NCI-H146 treated with DMSO at 0.1 percent for 48 hours (cell line): ENCODE measurements at regions not wholly inside any gene's neighbourhood (a gene's known extent, or its start where the extent isn't known, plus 50 kb on each side); places are given as distances from the start of the nearest gene placed in this dataset.

Experiments
- DNase-seq: peaks from one replicate; lab custom pipeline; 2025; ENCODE audit not compliant: unreplicated experiment; lab: John Stamatoyannopoulos, UW

DNA sequence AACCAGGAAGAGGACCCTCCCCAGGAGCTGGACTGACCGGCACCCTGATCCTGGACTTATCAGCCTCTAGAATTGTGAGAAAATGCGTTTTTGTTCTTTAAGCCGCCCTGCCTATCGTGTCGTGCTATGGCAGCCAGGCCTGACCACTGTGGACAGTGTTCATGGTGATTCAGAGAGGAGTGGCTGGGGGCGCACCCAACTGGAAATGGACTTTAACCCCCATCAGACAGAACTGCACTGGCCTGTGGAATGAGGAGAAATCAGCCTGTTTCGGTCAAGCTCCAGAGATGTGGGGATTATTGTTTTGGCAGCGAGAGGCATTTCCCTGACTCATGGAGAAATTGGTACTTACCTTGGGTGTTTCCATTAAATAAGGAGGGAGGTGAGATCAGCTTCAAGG, 1437.8 kb downstream of the BRD1 start:
- no peak for DNase-seq

- no peak for DNase-seq
These were observed 1445.5 kb downstream of the BRD1 start for GRCh38 chr22:48382197-48382596.

- DNase-seq = no peak
These were observed 1447.5 kb downstream of the BRD1 start for GRCh38 chr22:48380016-48380665.

DNA sequence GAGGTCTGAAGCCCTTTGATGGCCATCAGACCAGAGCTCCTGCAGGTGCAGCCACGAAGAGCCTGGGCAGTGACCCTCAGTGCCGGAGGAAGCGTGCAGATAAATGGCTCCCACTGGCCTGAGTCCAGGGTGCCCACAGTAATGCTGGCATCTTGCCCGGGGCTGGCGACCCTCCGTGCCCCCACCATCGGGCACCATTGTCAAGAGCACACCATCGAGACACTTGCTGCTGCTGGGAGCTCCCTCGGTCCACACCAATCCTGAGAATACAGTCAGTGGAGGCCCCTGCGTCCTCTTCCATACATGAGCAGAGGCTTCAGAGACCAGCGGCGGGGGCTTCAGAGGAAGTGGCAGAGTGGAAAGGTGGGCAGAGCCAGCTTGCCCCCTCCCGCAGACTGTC, 1448.3 kb downstream of the BRD1 start:
- no peak for DNase-seq

GRCh38 chr22:48378673-48379072, 1449.0 kb downstream of the BRD1 start:
- DNase-seq = no peak

GRCh38 chr22:48376936-48377712, 1450.5 kb downstream of the BRD1 start:
- no peak for DNase-seq

DNA sequence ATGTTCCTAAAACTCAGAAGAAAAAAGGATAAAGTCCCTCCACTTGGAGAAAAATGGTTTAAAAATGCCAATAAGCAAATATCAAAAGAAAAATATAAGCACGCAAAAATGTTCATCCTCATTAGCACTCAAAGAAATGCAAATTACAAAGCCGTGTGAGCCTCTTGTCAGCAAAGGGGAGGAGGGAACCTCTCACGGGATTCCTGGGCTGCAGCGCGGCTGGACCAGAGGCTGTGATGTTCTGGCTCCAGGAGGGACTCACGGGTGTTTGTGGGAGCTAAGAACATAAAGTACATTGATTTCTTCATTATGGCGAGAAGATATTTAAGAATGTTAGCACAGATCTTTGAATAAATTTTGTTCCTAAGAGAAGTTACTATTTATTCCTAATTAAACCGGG, 1451.2 kb downstream of the BRD1 start:
- DNase-seq = no peak

DNA sequence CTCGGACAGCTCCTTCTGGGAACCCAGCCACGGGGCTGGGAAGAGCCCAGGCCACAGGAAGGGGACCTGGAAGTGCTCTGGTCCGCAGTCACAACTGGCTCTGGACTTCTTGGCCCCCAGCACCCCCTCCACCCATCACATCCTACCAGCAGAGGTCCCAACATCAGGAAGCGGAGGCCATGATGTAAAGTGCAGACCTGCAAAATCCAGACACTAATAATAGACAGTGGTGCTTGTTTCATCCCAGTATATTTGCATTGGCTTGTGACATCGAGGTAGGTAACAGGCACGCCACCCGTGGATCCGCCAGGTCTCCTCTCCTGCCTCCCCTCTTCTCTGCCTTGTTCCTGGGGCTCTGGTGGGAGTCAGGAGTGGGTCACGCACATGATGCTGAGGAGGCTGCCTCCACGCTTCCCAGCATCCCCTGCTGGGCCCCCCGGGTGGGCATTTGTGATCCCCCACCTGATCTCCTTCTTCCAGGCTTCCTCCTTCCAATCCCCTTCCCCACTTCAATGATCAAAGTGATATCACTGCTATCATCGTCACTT, 1454.0 kb downstream of the BRD1 start:
- no peak for DNase-seq

GRCh38 chr22:48372390-48372789, 1455.3 kb downstream of the BRD1 start:
- DNase-seq = no peak

DNA sequence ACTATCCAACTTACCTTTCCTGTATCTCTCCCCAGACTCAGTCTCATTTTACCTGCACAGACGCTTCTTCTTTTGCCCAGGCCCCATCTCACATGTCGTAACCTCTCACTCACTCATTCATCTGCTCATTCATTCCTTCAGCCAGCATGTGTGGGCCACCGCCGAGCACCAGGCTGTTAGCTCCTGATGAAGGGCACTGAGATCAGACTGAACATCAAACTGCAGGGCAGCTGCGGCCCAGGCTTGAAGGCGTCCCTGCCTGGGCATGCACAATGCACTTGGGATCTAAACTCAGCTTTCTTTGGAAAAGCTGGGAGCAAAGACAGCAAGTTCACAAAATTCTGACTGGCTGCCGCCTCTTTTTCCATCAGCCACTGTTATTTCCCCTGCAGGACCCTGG, 1456.3 kb downstream of the BRD1 start:
- DNase-seq = no peak

DNA sequence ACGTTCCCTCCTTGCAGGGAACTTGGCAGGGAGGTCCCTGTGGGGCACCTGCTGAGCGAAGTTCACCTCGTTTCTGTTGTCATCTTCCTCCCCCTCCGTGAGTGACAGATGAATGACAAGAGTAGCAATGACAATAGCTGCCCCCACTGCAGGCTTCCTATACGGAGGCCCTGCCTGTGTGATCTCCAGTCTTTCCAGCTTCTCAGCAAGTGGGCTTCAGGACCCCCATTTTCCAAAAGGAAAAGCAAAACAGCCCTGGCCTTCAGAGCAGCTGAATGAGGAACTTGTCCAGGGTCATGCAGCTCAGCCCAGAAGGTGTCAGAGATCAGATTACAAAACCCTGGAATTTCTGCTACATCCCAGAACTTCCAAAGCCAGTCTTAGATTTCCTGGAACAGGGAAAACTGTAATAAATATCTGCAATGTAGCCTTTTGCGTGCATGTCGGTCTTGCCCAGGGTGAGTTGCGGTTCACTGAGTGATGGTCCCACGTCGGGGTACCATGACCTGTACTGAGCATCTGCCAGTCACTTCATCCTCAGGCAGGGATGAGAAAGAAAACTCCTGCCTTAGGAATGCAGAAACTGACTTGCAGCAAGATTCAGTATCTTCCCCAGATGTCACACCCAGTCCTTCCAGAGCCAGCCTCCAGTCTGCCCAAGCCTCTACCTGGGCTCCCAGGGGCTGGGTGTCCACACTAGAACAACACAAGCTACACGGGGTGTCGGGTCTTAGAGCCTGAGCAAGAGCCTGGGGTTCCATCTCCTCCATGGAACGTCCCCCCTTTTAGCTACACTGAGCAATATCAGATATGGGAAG, 1457.0 kb downstream of the BRD1 start:
- DNase-seq = no peak

DNA sequence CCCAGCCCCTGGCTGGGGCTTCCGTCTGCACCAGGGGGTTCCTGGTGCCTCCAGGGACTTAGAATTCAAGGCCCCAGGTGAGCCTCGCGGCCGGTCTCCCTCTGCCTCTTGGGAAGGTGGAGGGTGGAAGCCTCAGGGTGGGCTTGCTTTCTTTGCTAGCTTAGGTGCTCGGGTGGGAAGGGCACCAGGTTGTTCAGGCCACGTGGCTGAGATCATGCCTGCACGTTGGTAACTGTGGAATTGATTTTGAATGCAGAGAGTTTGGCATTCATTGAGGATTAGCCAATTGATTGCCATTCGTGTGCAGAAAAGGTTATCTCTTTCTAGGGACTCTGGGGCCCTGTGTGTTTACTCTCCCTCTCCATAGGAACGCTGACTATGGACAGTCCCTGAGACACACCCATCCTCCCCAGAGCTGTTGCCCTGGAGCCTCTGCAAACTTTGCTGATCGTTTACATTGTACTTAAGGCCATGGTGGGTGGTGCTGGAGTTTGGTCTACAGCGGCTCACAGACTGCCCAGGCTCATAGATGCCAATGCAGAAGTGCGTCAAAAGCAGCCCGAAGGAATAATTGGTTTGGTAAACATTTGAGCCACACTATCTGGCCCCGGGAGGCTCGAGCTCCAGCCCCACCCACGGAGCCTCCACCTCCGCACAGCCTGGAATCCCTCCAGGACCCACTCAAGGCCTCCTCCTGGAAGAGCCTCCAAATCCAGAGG, 1457.7 kb downstream of the BRD1 start:
- DNase-seq = no peak

- no peak for DNase-seq
These were observed 1458.6 kb downstream of the BRD1 start for GRCh38 chr22:48368975-48369525.

- no peak for DNase-seq
These were observed 1459.9 kb downstream of the BRD1 start for GRCh38 chr22:48367731-48368130.

DNA sequence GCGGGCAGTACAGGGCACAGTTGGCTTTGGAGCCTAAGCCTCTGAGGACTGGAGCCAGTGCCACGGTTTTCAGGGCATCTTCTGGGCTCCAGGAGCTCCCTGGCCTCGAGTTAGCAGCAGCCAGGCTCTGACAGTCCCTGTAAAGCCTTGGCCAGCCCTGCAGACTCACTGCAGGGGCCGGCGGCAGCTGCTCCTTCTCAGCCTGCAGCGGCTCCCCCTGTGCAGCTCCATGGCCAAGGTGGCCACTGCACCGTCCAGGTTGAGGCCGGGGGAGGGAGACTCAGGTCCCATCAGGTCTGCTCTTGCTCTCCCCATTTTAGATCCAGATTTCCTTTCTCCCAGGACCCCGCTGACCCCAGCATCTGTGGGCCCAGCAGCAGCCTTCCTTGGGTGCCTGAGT, 1461.1 kb downstream of the BRD1 start:
- no peak for DNase-seq

DNA sequence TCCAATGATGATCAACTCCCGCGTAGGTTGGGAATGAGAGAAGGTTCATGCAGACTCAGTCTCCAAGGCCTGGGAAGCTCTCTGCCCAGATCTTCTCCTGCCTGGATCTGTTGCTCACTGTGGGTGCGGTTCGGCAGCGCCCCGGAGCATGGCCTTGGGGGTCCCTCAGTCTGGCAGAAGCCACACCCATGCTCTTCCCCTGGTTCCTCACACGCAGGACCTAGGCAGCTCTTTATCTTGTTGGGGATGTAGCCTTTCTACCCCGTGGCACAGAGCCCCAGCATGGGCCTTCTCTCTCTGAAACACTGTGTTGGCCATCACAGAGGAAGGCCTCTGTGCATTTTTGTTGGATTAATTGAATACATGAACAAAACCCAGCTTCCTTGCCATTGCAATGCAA, 1461.6 kb downstream of the BRD1 start:
- DNase-seq = no peak

- no peak for DNase-seq
These were observed 1462.3 kb downstream of the BRD1 start for GRCh38 chr22:48365386-48365785.

GRCh38 chr22:48362721-48363404, 1464.8 kb downstream of the BRD1 start:
- no peak for DNase-seq

- DNase-seq = no peak
These were observed 1466.5 kb downstream of the BRD1 start for GRCh38 chr22:48361099-48361639.

DNA sequence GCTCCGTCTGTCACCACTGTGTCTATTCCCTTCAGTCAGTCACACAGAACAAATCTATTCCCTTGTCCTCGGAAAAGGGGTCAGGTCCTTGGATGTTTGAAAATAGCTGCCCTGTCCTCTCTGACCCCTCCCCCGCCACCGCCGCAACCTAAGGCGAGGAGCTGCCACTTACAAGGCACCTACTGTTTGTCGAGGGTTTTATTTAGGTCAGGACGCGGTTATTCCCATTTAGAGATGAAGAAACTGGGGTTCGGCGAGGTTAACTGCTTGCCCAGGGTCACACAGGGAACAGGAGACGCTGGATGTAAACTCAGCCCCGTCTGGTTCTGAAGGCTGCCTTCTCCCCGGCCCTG, 1468.1 kb downstream of the BRD1 start:
- no peak for DNase-seq
